HCT116 (cell line): ENCODE measurements at regions not wholly inside any gene's neighbourhood (a gene's known extent, or its start where the extent isn't known, plus 50 kb on each side); places are given as distances from the start of the nearest gene placed in this dataset.
"Not testable (repeated sequence)": the region's sequence is repeated elsewhere in the genome, so short reads cannot be mapped to it uniquely, and the experiment has no call there.

Experiments
- ATAC-seq: fragments of 200-7000 bp; cut with Tn5 transposase; 2 replicates; pipeline ENCODE4 v1.9.1; 2020; ENCODE audit warnings: mild to moderate bottlenecking, moderate library complexity
- BruUV-seq: library from RNA; stranded (reverse); fragments of 400-500 nt; replicated peaks from 2 replicates; lab custom pipeline; 2021; lab: Mats Ljungman, UMichigan
- CTCF ChIA-PET: fragments of 300-600 bp; sonication (Branson Sonifier 250); formaldehyde crosslinking; loops from one replicate; lab custom pipeline; 2021; ENCODE audit warnings: antibody characterized with exemption; lab: Charles Lee
- POLR2A ChIA-PET: fragments of 300-600, 350-600 bp; sonication (Branson Sonifier 250); formaldehyde crosslinking; loops from one replicate; lab custom pipeline; 2021; ENCODE audit warnings: antibody characterized with exemption; lab: Charles Lee
- RAD21 ChIA-PET, 2 experiments: fragments of 300-600 bp; sonication (Branson Sonifier 250); formaldehyde crosslinking; loops; one replicate each; lab custom pipeline; 2023; ENCODE audit warnings: low total read pairs in 2 of 2; ENCODE audit not compliant: uncharacterized antibody in 2 of 2, unreplicated experiment in 2 of 2, low non-redundant PET in 1 of 2; lab: Charles Lee
- DNase-seq: peaks from one replicate; pipeline ENCODE4 v3.0.0-alpha.2; 2010; ENCODE audit warnings: low read depth, low spot score
- H2AFZ ChIP-seq: fragments of 200-600 bp; shearing (Covaris generic), sonication (generic); 2 replicates; pipeline ENCODE4 v1.6.1; 2017; ENCODE audit warnings: low read depth, mixed run types, mixed read lengths, antibody characterized with exemption, low read length; ENCODE audit not compliant: poor library complexity, severe bottlenecking
- H3K27ac ChIP-seq: 2 replicates; pipeline ENCODE4 v1.5.1; 2012; ENCODE audit warnings: low read depth, low read length
- H3K27me3 ChIP-seq: fragments of 200-600 bp; sonication (generic); 2 replicates; pipeline ENCODE4 v1.6.1; 2016; ENCODE audit warnings: mixed run types, low read length, mixed read lengths; ENCODE audit not compliant: insufficient read depth
- H3K36me3 ChIP-seq, 2 experiments: fragments of 200-500 bp in 1 of 2; fragments of 200-600 bp in 1 of 2; sonication (Bioruptor generic) in 1 of 2; sonication (generic) in 1 of 2; 2 replicates each; pipeline versions ENCODE4 v1.5.1 to v1.6.1; 2014 to 2016; ENCODE audit warnings: low read length in 2 of 2, inconsistent platforms in 1 of 2, mixed read lengths in 1 of 2, mixed run types in 1 of 2; ENCODE audit not compliant: insufficient read depth in 2 of 2, control insufficient read depth in 1 of 2
- H3K4me1 ChIP-seq, 2 experiments: fragments of 200-600 bp in 1 of 2; sonication (generic) in 1 of 2; 2 replicates each; pipeline versions ENCODE4 v1.5.1 to v1.6.1; 2012 to 2017; ENCODE audit warnings: low read length in 2 of 2, inconsistent platforms in 1 of 2, mild to moderate bottlenecking in 1 of 2, mixed read lengths in 1 of 2, mixed run types in 1 of 2, moderate library complexity in 1 of 2; ENCODE audit not compliant: insufficient read depth in 2 of 2, control insufficient read depth in 1 of 2
- H3K4me2 ChIP-seq: fragments of 200-600 bp; sonication (generic); 2 replicates; pipeline ENCODE4 v1.6.1; 2017; ENCODE audit warnings: mixed run types, low read length, mixed read lengths
- H3K4me3 ChIP-seq, 2 experiments: fragments of 200-600 bp in 1 of 2; sonication (generic) in 1 of 2; replicated peaks in 1 of 2; 2 replicates each; pipeline ENCODE4 v1.5.1; 2011 to 2016; ENCODE audit warnings: low read length in 2 of 2, control low read depth in 1 of 2, low read depth in 1 of 2, mild to moderate bottlenecking in 1 of 2, mixed read lengths in 1 of 2, mixed run types in 1 of 2
- H3K79me2 ChIP-seq: fragments of 200-600 bp; sonication (generic); 2 replicates; pipeline ENCODE4 v1.6.1; 2017; ENCODE audit warnings: mild to moderate bottlenecking, mixed run types, low read length, moderate library complexity, mixed read lengths; ENCODE audit not compliant: insufficient read depth
- H3K9ac ChIP-seq: fragments of 200-600 bp; sonication (generic); 2 replicates; pipeline ENCODE4 v1.6.1; 2016; ENCODE audit warnings: low read length, mixed read lengths
- H3K9me2 ChIP-seq: fragments of 200-600 bp; sonication (generic), shearing (Covaris generic); 2 replicates; pipeline ENCODE4 v1.6.1; 2017; ENCODE audit warnings: mixed run types, mild to moderate bottlenecking, moderate library complexity; ENCODE audit not compliant: insufficient read depth
- H3K9me3 ChIP-seq, 2 experiments: fragments of 200-500 bp in 1 of 2; fragments of 200-600 bp in 1 of 2; sonication (Bioruptor generic) in 1 of 2; sonication (generic) in 1 of 2; 2 replicates each; pipeline ENCODE4 v1.6.1; 2014 to 2017; ENCODE audit warnings: low read length in 2 of 2, mixed read lengths in 2 of 2, inconsistent platforms in 1 of 2, low read depth in 1 of 2, mild to moderate bottlenecking in 1 of 2, mixed run types in 1 of 2, moderate library complexity in 1 of 2; ENCODE audit not compliant: control insufficient read depth in 1 of 2, insufficient read depth in 1 of 2
- H4K20me1 ChIP-seq: fragments of 200-600 bp; sonication (generic), shearing (Covaris generic); 2 replicates; pipeline ENCODE4 v1.6.1; 2017; ENCODE audit warnings: mixed run types, mild to moderate bottlenecking, moderate library complexity; ENCODE audit not compliant: insufficient read depth
- CBX3 ChIP-seq: IDR thresholded peaks from 2 replicates; pipeline ENCODE4 v1.6.1; 2012; ENCODE audit warnings: low read depth
- RAD21 ChIP-seq: IDR thresholded peaks from 2 replicates; pipeline ENCODE4 v1.6.1; 2012; ENCODE audit warnings: low read depth, mild to moderate bottlenecking
- SP1 ChIP-seq: IDR thresholded peaks from 2 replicates; pipeline ENCODE4 v1.6.1; 2012; ENCODE audit warnings: low read depth
- YY1 ChIP-seq: IDR thresholded peaks from 2 replicates; pipeline ENCODE4 v1.6.1; 2011; ENCODE audit warnings: low read length, low read depth, moderate library complexity, mild to moderate bottlenecking; ENCODE audit not compliant: insufficient replicate concordance; ENCODE audit errors: extremely low read depth
- intact Hi-C: fragments of 100-400 bp; cut with micrococcal nuclease; formaldehyde crosslinking; loops from 2 replicates; pipeline ENCODE4 v1.10.0; 2022
- TF ChIP-seq, protein P1 (sequence below): IDR thresholded peaks from 2 replicates; pipeline ENCODE4 v1.6.1; 2011; ENCODE audit warnings: mild to moderate bottlenecking, low read length, moderate library complexity; ENCODE audit not compliant: insufficient replicate concordance; ENCODE audit errors: extremely low read depth

GRCh38 chrX:81925812-81926211 lies 723.9 kb downstream of the SH3BGRL start:
- Histone ChIP-seq H3K4me3 (no peak overlapping the region), H3K9me2 (no peaks in the 10 kb centered on the region), H3K9me3 (no peaks in the 10 kb centered on the region), H3K27ac (no peak overlapping the region), H2AFZ (no peak overlapping the region), H3K4me1 (no peaks in the 10 kb centered on the region), H3K36me3 (no peaks in the 10 kb centered on the region), H3K9ac (no peak overlapping the region), H3K27me3 (no peaks in the 10 kb centered on the region), H3K4me2 (no peak overlapping the region), H3K79me2 (no peaks in the 10 kb centered on the region), H4K20me1 (no peaks in the 10 kb centered on the region)
- ChIA-PET CTCF (no interaction called here), RAD21 (no interaction called here), POLR2A (no interaction called here)
- no peak for ATAC-seq
- DNase-seq = no peak
- BruUV-seq = no TSS peak
- no peak for TF ChIP-seq YY1
- TF ChIP-seq CBX3 = no peak
- TF ChIP-seq, protein P1, sequence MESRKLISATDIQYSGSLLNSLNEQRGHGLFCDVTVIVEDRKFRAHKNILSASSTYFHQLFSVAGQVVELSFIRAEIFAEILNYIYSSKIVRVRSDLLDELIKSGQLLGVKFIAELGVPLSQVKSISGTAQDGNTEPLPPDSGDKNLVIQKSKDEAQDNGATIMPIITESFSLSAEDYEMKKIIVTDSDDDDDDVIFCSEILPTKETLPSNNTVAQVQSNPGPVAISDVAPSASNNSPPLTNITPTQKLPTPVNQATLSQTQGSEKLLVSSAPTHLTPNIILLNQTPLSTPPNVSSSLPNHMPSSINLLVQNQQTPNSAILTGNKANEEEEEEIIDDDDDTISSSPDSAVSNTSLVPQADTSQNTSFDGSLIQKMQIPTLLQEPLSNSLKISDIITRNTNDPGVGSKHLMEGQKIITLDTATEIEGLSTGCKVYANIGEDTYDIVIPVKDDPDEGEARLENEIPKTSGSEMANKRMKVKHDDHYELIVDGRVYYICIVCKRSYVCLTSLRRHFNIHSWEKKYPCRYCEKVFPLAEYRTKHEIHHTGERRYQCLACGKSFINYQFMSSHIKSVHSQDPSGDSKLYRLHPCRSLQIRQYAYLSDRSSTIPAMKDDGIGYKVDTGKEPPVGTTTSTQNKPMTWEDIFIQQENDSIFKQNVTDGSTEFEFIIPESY = no peak
- no peak for TF ChIP-seq SP1
- no peak for TF ChIP-seq RAD21
- intact Hi-C loops = no loop called here

- H3K9me3 ChIP-seq, H3K4me3 ChIP-seq, BruUV-seq, ATAC-seq, H3K79me2 ChIP-seq, RAD21 ChIA-PET, H3K4me2 ChIP-seq, intact Hi-C loops, DNase-seq, H4K20me1 ChIP-seq, H3K36me3 ChIP-seq, H3K9me2 ChIP-seq, H2AFZ ChIP-seq, H3K27ac ChIP-seq, CTCF ChIA-PET, H3K27me3 ChIP-seq, H3K9ac ChIP-seq, POLR2A ChIA-PET, H3K4me1 ChIP-seq: not testable (repeated sequence)
Measured at GRCh38 chrX:81945911-81946310, 744.0 kb downstream of the SH3BGRL start.
